Thyroid gland (tissue), 4 donors: ENCODE measurements at regions not wholly inside any gene's neighbourhood (a gene's known extent, or its start where the extent isn't known, plus 50 kb on each side); places are given as distances from the start of the nearest gene placed in this dataset.

Experiments
- DNase-seq, 2 donors: peaks; one replicate each; pipeline ENCODE4 v3.0.0-alpha.2; 2019
- H3K27ac ChIP-seq, 3 donors: fragments of 200-600 bp; sonication (generic); 1 replicate in 2 of 3; 2 replicates in 1 of 3; pipeline ENCODE4 v1.5.1; 2016 to 2019; ENCODE audit warnings: mild to moderate bottlenecking in 1 of 3, moderate library complexity in 1 of 3
- H3K27me3 ChIP-seq: fragments of 200-600 bp; sonication (generic); one replicate; pipeline ENCODE4 v1.5.1; 2019
- H3K36me3 ChIP-seq, 2 donors: fragments of 200-600 bp; sonication (generic); one replicate each; pipeline ENCODE4 v1.5.1; 2016 to 2019
- H3K4me1 ChIP-seq, 2 donors: fragments of 200-600 bp; sonication (generic); one replicate each; pipeline ENCODE4 v1.5.1; 2017 to 2019
- H3K4me3 ChIP-seq, 3 donors: fragments of 200-600 bp; sonication (generic); replicated peaks in 1 of 3; 1 replicate in 2 of 3; 2 replicates in 1 of 3; pipeline ENCODE4 v1.5.1; 2016; ENCODE audit warnings: mild to moderate bottlenecking in 1 of 3
- H3K9me3 ChIP-seq: fragments of 200-600 bp; sonication (generic); one replicate; pipeline ENCODE4 v1.5.1; 2017
- CTCF ChIP-seq, 6 experiments: fragments of 200-600 bp in 3 of 6; fragments of 450-650 bp in 3 of 6; sonication (generic) in 3 of 6; IDR thresholded peaks; one replicate each; pipeline ENCODE4 v1.5.1; 2016 to 2019; ENCODE audit warnings: antibody characterized with exemption in 6 of 6, mild to moderate bottlenecking in 2 of 6, inconsistent platforms in 1 of 6, moderate library complexity in 1 of 6
- POLR2A ChIP-seq, 2 donors: fragments of 450-650 bp; IDR thresholded peaks; one replicate each; pipeline ENCODE4 v1.6.1; 2017; ENCODE audit warnings: antibody characterized with exemption in 2 of 2, mild to moderate bottlenecking in 2 of 2, moderate library complexity in 1 of 2
- WGBS, 2 donors: methylation state at CpG; one replicate each; pipeline ENCODE4 v1.1.5; 2017; 5-methylcytosine and 5-hydroxymethylcytosine counted together
- intact Hi-C: fragments of 100-400 bp; cut with DNase I; formaldehyde crosslinking; loops from one replicate; pipeline ENCODE4 v1.15.1; 2023

DNA sequence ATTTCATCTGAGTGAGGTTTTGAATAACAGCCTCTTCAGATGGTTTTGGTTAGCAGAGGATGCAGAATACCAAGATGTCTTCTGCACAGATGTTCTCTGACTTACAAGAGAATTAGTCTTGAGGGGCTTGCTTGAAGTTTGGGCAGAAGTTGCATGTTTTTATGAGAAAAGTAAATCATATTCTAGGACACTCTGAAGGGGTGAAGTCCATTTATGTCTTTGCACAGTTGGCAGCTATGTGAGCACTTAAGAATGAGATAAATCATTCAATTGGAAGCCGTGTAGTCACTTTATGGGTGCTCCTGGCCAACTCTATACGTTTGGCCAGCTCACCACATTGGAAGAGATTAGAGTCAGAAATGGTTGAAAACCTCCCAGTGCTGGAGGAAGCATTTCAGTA lies 252.7 kb upstream of the KCNIP4 start:
- intact Hi-C loops = no loop called here
- no peak for TF ChIP-seq POLR2A (IDR thresholded peaks at IDR 0.05)
- TF ChIP-seq CTCF (IDR thresholded peaks at IDR 0.05) = no peak
- Histone ChIP-seq H3K27me3 (no peaks in the 10 kb centered on the region), H3K27ac (no peak overlapping the region), H3K4me1 (no peaks in the 10 kb centered on the region), H3K36me3 (no peaks in the 10 kb centered on the region), H3K9me3 (no peaks in the 10 kb centered on the region), H3K4me3 (no peak overlapping the region)
- WGBS, 2 donors = 46 to 60% methylated on average over 2 of the region's 2 CpGs
- DNase-seq = no peak

DNA sequence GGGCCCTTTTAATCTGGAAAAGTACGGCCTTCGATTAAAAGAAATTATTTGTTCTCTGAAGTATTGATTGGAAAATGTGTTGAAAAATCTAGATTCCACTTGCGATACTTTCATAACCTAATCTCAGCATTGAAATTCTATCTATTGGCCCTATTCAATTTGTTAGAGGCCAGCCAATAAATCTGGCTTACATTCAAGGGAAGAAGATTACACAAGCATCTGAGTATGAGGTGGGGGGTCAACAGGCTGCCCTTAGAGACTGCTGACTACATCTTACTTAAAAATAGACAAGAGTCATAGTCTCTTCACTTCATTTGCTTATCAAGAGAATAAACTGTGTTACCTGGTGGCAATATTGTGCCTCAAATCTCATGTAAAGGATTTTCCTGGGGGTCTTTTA lies 248.0 kb upstream of the KCNIP4 start:
- H3K9me3 ChIP-seq = no peaks in the 10 kb centered on the region
- intact Hi-C loops = no loop called here
- WGBS, 2 donors = 95% methylated on average over 3 of the region's 3 CpGs

GRCh38 chr4:22192084-22192511 lies 243.5 kb upstream of the KCNIP4 start:
- no peak for TF ChIP-seq CTCF (IDR thresholded peaks at IDR 0.05)
- TF ChIP-seq POLR2A (IDR thresholded peaks at IDR 0.05) = no peak
- DNase-seq = no peak
- 19 to 34% methylated on average over 5 of the region's 5 CpGs for WGBS, 2 donors

More for the DNA sequence above, 248.0 kb upstream of the KCNIP4 start:
- no peaks in the 10 kb centered on the region for H3K27me3 ChIP-seq
- DNase-seq = no peak
- no peak overlapping the region for H3K27ac ChIP-seq
- H3K4me1 ChIP-seq = no peaks in the 10 kb centered on the region
- no peaks in the 10 kb centered on the region for H3K36me3 ChIP-seq
- H3K4me3 ChIP-seq = no peak overlapping the region
- no peak for TF ChIP-seq POLR2A (IDR thresholded peaks at IDR 0.05)
- no peak for TF ChIP-seq CTCF (IDR thresholded peaks at IDR 0.05)

DNA sequence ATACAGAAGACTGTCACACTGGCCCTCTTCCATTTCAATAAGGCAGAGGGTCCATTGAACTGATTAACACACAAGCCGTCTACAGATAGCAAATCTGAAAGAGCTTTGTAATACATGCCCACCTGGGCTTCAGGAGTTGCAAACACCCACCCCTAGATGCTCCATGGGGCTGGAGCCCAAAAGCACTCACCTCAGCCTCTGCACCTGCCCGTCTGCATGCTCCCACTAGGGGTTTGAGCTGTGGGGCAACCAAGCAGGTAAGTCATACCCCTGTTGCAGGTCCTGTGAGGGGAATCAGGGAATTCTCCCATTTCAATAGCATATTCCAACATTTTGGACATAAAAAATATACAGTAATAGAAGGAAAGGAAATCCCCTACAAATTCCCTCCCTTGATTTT lies 243.0 kb upstream of the KCNIP4 start:
- no peak for TF ChIP-seq POLR2A (IDR thresholded peaks at IDR 0.05)
- Histone ChIP-seq H3K4me3 (no peak overlapping the region), H3K9me3 (no peaks in the 10 kb centered on the region), H3K36me3 (no peaks in the 10 kb centered on the region), H3K27me3 (no peaks in the 10 kb centered on the region), H3K4me1 (no peaks in the 10 kb centered on the region), H3K27ac (no peak overlapping the region)
- intact Hi-C loops = no loop called here
- 62 to 64% methylated on average over 2 of the region's 2 CpGs for WGBS, 2 donors
- no peak for DNase-seq

More at GRCh38 chr4:22192084-22192511, 243.5 kb upstream of the KCNIP4 start:
- intact Hi-C loops = no loop called here
- Histone ChIP-seq H3K4me1 (no peaks in the 10 kb centered on the region), H3K36me3 (no peaks in the 10 kb centered on the region), H3K4me3 (no peak overlapping the region), H3K27ac (no peak overlapping the region), H3K9me3 (no peaks in the 10 kb centered on the region), H3K27me3 (no peaks in the 10 kb centered on the region)

GRCh38 chr4:22190855-22191254 lies 242.3 kb upstream of the KCNIP4 start:
- WGBS, 2 donors = 77 to 92% methylated on average over 1 of the region's 1 CpG
- Histone ChIP-seq H3K27ac (no peak overlapping the region), H3K9me3 (no peaks in the 10 kb centered on the region)

More at GRCh38 chr4:22190855-22191254, 242.3 kb upstream of the KCNIP4 start:
- TF ChIP-seq CTCF (IDR thresholded peaks at IDR 0.05) (no peak), POLR2A (IDR thresholded peaks at IDR 0.05) (no peak)
- Histone ChIP-seq H3K27me3 (no peaks in the 10 kb centered on the region), H3K4me1 (no peaks in the 10 kb centered on the region), H3K36me3 (no peaks in the 10 kb centered on the region), H3K4me3 (no peak overlapping the region)
- intact Hi-C loops = no loop called here
- no peak for DNase-seq
